Gastroesophageal sphincter (tissue), 3 donors: ENCODE measurements at regions not wholly inside any gene's neighbourhood (a gene's known extent, or its start where the extent isn't known, plus 50 kb on each side); places are given as distances from the start of the nearest gene placed in this dataset.

Source experiments
- EP300 ChIP-seq: sonication (generic); formaldehyde crosslinking; IDR thresholded peaks from one replicate; pipeline ENCODE4 v1.6.1; 2017; ENCODE audit warnings: antibody characterized with exemption, mild to moderate bottlenecking
- POLR2A ChIP-seq, 2 donors: fragments of 450-650 bp; IDR thresholded peaks; one replicate each; pipeline ENCODE4 v1.6.1; 2017; ENCODE audit warnings: antibody characterized with exemption in 2 of 2, mild to moderate bottlenecking in 2 of 2, moderate library complexity in 1 of 2
- POLR2AphosphoS5 ChIP-seq: sonication (generic); formaldehyde crosslinking; IDR thresholded peaks from one replicate; pipeline ENCODE4 v1.6.1; 2017; ENCODE audit warnings: antibody characterized with exemption
- TF ChIP-seq, protein P1 (sequence below), 4 experiments: fragments of 200-600 bp in 2 of 4; fragments of 450-650 bp in 2 of 4; sonication (generic) in 1 of 4; IDR thresholded peaks; one replicate each; pipeline ENCODE4 v1.5.1; 2017 to 2019; ENCODE audit warnings: antibody characterized with exemption in 4 of 4, mild to moderate bottlenecking in 2 of 4, moderate library complexity in 2 of 4

DNA sequence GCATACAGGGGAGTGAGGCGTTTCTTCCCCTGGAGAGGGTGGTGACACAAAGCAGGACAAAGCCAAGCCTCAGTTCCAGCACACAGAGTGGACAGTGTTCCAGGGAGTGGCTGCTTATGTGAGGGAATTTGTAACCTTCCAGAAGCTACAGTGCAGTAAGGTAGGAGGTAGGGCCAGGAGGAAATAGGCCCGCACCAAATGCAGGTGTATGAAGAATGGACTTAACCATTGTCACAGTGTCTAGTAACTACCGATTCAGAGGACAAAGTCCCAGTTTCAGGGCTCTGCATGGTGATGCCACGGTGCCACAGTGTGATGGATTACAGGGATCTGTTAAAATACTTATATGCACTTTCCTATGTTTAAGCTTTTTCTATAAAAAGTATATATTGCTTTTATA, 135.3 kb downstream of the ZIC5 start:
- TF ChIP-seq, protein P1, sequence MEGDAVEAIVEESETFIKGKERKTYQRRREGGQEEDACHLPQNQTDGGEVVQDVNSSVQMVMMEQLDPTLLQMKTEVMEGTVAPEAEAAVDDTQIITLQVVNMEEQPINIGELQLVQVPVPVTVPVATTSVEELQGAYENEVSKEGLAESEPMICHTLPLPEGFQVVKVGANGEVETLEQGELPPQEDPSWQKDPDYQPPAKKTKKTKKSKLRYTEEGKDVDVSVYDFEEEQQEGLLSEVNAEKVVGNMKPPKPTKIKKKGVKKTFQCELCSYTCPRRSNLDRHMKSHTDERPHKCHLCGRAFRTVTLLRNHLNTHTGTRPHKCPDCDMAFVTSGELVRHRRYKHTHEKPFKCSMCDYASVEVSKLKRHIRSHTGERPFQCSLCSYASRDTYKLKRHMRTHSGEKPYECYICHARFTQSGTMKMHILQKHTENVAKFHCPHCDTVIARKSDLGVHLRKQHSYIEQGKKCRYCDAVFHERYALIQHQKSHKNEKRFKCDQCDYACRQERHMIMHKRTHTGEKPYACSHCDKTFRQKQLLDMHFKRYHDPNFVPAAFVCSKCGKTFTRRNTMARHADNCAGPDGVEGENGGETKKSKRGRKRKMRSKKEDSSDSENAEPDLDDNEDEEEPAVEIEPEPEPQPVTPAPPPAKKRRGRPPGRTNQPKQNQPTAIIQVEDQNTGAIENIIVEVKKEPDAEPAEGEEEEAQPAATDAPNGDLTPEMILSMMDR (IDR thresholded peaks at IDR 0.05) = no peak
- TF ChIP-seq POLR2A (IDR thresholded peaks at IDR 0.05) (no peak), EP300 (no peak), POLR2AphosphoS5 (no peak)
